Thoracic aorta (tissue), 2 donors: ENCODE measurements at regions not wholly inside any gene's neighbourhood (a gene's known extent, or its start where the extent isn't known, plus 50 kb on each side); places are given as distances from the start of the nearest gene placed in this dataset.

Experiments used
- ATAC-seq: fragments of 150-250 bp; one replicate; pipeline ENCODE4 v1.8.0; 2017; ENCODE audit warnings: low read depth; ENCODE audit not compliant: insufficient number of reproducible peaks, low FRiP score
- DNase-seq: peaks from one replicate; pipeline ENCODE4 v3.0.0-alpha.2; 2020; ENCODE audit warnings: low spot score
- H3K27ac ChIP-seq, 2 donors: fragments of 200-600 bp; sonication (generic); 1 replicate in 1 of 2; 2 replicates in 1 of 2; pipeline ENCODE4 v1.5.1; 2016; ENCODE audit warnings: mild to moderate bottlenecking in 2 of 2, moderate library complexity in 2 of 2
- H3K27me3 ChIP-seq: fragments of 200-600 bp; sonication (generic); replicated peaks from 2 replicates; pipeline ENCODE4 v1.6.0; 2016; ENCODE audit warnings: mild to moderate bottlenecking; ENCODE audit not compliant: insufficient read depth
- H3K36me3 ChIP-seq: fragments of 200-600 bp; sonication (generic); one replicate; pipeline ENCODE4 v1.5.1; 2016
- H3K4me1 ChIP-seq, 2 donors: fragments of 200-600 bp; sonication (generic); 1 replicate in 1 of 2; 2 replicates in 1 of 2; pipeline versions ENCODE4 v1.5.1 to v1.6.0; 2016; ENCODE audit warnings: low read depth in 2 of 2, mild to moderate bottlenecking in 1 of 2; ENCODE audit not compliant: control insufficient read depth in 1 of 2
- H3K4me3 ChIP-seq: fragments of 200-600 bp; sonication (generic); 2 replicates; pipeline ENCODE4 v1.5.1; 2016; ENCODE audit warnings: mild to moderate bottlenecking
- H3K9me3 ChIP-seq: fragments of 200-600 bp; sonication (generic); 2 replicates; pipeline ENCODE4 v1.5.1; 2016
- CTCF ChIP-seq: fragments of 200-600 bp; sonication (generic); IDR thresholded peaks from one replicate; pipeline ENCODE4 v1.5.1; 2019; ENCODE audit warnings: antibody characterized with exemption

GRCh38 chr2:145079641-145080040, 559.7 kb upstream of the ZEB2 start:
- DNase-seq (no peak), ATAC-seq (no peak)
- no peak for TF ChIP-seq CTCF
- no peaks in the 10 kb centered on the region for H3K27me3 ChIP-seq
- no peaks in the 10 kb centered on the region for H3K36me3 ChIP-seq
- H3K4me3 ChIP-seq = no peak overlapping the region
- no peak overlapping the region for H3K27ac ChIP-seq
- no peaks in the 10 kb centered on the region for H3K4me1 ChIP-seq
- no peaks in the 10 kb centered on the region for H3K9me3 ChIP-seq

GRCh38 chr2:145078923-145079322, 559.0 kb upstream of the ZEB2 start:
- H3K9me3 ChIP-seq = no peaks in the 10 kb centered on the region
- no peaks in the 10 kb centered on the region for H3K27me3 ChIP-seq
- no peak overlapping the region for H3K27ac ChIP-seq
- no peaks in the 10 kb centered on the region for H3K36me3 ChIP-seq
- no peaks in the 10 kb centered on the region for H3K4me1 ChIP-seq
- DNase-seq (no peak), ATAC-seq (no peak)
- no peak for TF ChIP-seq CTCF
- H3K4me3 ChIP-seq = no peak overlapping the region

- Histone ChIP-seq H3K36me3 (no peaks in the 10 kb centered on the region), H3K4me1 (no peaks in the 10 kb centered on the region), H3K9me3 (no peaks in the 10 kb centered on the region), H3K27ac (no peak overlapping the region), H3K4me3 (no peak overlapping the region), H3K27me3 (no peaks in the 10 kb centered on the region)
- DNase-seq = no peak
- TF ChIP-seq CTCF = no peak
- no peak for ATAC-seq
These were observed 556.2 kb upstream of the ZEB2 start for GRCh38 chr2:145076085-145076484.

GRCh38 chr2:145075454-145076062, 555.6 kb upstream of the ZEB2 start:
- Histone ChIP-seq H3K27me3 (no peaks in the 10 kb centered on the region), H3K4me3 (no peak overlapping the region), H3K4me1 (no peaks in the 10 kb centered on the region), H3K36me3 (no peaks in the 10 kb centered on the region), H3K27ac (no peak overlapping the region), H3K9me3 (no peaks in the 10 kb centered on the region)
- DNase-seq (no peak), ATAC-seq (no peak)
- no peak for TF ChIP-seq CTCF

GRCh38 chr2:145070703-145071102, 550.8 kb upstream of the ZEB2 start:
- Histone ChIP-seq H3K36me3 (no peaks in the 10 kb centered on the region), H3K27ac (no peak overlapping the region), H3K27me3 (no peaks in the 10 kb centered on the region), H3K9me3 (no peaks in the 10 kb centered on the region), H3K4me3 (no peak overlapping the region), H3K4me1 (peaks cover 4 to 22% of the 10 kb centered on the region in 2 donors)
- no peak for DNase-seq
- no peak for TF ChIP-seq CTCF
- no peak for ATAC-seq
